ENCODE measurements at regions not wholly inside any gene's neighbourhood (a gene's known extent, or its start where the extent isn't known, plus 50 kb on each side); places are given as distances from the start of the nearest gene placed in this dataset.

- no peak for TF ChIP-seq CTCF (IDR thresholded peaks at IDR 0.05)
- TF ChIP-seq POLR2A (IDR thresholded peaks at IDR 0.05) = no peak
These were observed 1430.9 kb downstream of the CDH11 start for GRCh38 chr16:63690961-63691360.
